ENCODE measurements at regions not wholly inside any gene's neighbourhood (a gene's known extent, or its start where the extent isn't known, plus 50 kb on each side); places are given as distances from the start of the nearest gene placed in this dataset.

DNA sequence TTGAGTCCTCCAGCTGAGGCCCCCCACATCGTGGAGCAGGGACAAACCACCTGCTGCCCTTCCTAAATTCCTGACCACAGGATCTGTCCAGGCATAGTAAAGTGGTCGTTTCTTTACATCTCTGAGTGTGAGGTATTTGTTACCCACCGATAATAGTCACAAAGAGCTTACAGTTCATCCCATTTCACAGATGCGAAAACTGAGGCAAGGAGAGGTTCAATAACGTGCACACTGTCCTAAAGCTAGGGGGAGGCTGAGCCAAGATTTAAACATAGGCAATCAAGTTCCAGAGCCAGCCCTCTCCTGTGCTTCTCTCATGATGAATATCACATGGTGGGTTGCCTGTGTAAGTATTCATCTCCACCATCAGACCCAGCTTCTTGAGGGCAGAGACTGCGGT is 135.4 kb downstream of the CCT6B start:
- DNase-seq (ENCODE audit: low spot score) = no peak

DNA sequence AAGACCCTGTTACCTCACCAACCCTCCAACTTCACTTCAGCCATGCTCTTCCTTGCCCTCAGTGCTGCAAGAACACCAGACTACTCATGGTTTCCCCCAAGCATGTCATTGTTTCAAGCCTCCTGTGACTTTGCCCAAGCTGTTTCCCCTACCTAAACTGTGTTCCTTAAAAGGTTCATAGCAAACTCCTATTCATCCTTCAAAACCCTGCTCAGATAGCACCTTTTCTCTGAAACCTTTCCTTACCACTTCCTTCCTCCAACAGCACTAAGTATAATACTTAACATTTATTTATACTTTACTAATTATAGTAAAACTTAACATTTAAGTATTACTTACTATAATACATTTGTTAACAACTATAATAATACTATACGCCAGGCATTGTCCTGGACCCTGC is 136.2 kb downstream of the CCT6B start:
- DNase-seq (ENCODE audit: low spot score) = no peak

DNA sequence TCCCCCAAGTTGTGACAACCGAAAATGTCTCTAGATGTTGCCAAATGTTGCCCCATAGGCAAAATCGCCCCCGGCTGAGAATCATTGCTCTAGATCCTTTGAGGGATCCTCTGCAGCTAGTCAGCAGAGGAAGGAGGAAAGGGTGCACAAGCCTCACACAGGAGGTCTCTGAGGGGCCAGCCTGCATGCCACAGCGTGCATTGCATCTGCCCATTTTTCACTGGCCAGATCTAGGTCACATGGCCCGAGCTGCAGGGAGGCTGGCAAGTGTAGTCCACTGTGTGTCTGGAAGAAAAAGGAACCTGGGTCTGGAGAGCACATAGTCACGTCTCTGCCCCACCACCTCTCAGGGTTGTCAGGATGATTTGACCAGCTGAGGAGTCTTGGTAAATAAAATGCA is 138.2 kb downstream of the CCT6B start:
- DNase-seq (ENCODE audit: low spot score) = no peak

DNA sequence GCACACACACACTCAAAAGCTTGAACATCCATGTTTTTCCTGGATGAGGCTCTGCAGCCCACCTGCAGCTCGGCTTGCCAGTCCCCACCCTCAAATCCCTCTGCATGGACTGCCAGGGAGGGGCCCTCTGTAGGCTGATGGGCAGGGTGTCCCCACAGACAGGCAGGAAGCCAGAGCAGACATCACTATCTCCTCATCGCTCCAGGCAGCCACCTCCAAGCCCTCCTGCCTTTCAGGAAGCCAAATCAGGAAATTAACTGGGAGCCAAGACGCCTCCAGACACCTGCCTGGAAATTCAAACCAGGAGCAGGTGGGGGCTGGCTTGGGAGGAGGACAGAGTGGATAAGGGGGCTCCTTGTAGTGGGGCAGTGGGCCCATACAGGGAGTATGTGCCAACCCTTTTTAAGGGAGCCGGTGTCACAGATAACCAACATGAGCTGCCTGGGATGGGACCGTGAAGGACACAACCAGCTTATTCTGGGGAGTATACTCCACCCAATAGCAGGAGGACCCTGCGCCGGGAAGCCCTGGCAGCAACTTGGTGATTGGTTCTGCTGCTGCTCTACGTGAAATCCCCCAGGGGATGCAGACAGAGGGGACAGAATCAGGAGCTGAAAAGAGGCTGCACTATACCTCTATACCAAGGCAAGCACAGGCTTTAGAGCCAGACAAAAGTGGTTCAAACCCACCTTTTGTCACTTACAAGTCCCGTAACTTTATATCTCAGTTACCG is 139.1 kb downstream of the CCT6B start:
- no peak for DNase-seq (ENCODE audit: low spot score)

DNA sequence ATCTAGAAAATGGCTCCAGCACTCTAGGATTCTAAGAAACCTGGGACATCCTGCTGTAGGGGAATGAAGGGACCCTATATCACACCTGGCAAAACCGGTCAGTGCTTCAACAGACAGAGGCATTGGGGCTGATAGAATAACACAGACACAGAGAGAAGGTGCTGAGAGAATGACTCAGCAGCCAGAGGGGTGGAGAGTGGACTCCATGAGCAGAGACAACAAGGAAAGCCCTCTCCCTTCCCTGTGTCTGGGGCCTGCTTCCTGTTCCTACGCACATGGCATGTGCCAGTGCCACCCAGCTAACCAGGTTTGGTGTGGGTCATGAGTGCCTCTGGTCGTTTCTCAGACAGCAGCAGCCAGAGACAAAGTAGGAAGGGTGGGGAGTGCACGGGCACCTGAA is 140.3 kb downstream of the CCT6B start:
- no peak for DNase-seq (ENCODE audit: low spot score)

DNA sequence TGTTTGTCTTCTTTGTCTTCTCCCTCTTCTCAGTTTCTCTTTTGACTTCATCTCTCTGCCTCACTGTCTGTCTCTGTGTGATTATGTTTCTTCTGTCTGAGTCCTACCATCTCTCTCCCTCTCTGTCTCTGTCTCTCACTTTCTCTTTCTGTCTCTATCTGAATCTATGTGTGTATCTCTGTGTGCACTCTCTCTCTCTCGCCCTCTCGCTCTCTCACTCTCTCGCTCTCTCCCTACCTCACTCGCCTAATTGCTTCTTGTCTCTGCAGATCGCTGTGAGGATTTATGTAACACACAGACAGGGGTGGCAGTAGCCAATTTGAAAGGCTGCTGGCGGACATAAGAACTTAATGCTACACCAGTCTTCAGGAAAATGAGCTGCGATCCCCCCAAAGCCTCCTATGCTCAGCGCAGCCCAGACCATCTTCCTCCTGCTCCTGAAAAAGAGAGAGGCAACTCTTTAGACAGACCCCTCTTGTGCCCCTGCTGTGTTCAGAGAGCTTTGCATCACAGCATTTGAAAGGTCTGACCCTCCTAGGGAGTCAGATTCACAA is 140.9 kb downstream of the CCT6B start:
- DNase-seq (ENCODE audit: low spot score) = no peak

DNA sequence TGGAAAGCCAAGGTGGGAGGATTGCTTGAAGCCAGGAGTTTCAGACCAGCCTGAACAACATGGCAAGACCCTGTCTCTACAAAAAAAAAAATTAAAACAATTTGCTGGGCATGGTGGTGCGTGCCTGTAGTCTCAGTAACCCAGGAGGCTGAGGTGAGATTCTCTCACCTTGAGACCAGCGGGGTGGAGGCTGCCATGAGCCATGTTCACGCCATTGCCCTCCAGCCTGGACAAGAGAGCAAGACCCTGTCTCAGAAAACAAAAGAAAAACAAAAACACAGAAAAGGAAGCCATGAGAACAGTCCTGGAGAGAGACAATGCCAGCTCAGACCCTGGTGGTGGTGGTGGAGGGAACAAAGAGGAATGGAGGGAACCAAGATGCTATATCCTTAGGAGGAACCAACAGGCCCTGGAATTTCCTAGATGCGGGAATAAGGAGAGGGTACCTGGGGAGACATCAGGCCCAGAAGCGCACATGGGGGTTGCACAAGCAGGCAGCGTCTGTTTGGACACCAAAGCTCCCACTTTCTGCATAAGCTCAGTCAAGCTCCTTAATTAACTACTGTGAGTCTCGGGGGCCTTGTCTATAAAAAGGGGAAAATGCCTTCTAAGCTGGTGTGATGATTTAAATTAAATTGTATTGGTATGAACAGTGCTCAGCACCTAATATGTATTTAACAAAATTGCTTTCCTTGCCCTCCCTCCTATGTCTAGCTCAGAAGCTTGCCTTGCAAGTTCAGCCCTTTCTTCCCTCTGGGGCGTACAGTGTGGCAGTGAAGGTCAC is 143.8 kb downstream of the CCT6B start:
- no peak for DNase-seq (ENCODE audit: low spot score)

DNA sequence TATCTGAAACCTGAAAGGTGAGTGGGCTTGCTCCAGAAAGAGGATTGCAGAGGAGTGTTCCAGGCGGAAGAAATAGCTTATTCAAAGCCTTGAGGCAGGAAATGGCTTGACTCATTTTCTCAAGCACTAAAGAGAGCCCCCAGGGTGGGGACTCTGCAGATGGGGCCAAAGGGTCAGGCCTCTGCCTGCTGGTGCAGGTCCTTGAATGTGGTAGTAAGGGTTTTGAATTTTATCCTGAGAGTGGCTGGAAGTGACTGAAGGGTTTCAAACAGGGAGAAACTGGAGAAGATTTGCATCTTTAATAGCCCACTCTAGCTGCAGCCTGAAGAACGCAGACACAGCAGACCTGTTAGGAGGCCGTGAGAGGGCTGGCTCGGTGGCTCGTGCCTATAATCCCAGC is 144.4 kb downstream of the CCT6B start:
- DNase-seq (ENCODE audit: low spot score) = peak; percentile 72

DNA sequence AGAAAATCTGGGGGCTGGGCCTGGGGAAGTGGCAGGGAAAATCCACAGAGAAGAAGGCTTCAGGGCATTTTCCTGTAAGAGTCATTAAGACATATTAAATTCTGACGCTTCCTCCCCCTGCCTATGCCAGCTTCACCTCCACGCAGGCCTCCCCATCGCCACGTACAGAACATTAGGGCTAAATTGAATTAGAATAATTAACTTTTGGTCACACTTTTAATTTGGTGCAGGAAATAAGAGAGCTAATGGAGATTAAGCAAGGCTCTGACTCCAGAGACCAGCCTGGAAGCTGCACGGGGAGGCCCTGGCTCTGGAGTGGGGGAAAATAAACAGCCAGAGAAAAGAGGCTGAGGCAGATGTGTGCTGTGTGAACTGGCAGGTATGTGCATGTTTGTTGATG is 148.0 kb downstream of the CCT6B start:
- DNase-seq (ENCODE audit: low spot score) = no peak

DNA sequence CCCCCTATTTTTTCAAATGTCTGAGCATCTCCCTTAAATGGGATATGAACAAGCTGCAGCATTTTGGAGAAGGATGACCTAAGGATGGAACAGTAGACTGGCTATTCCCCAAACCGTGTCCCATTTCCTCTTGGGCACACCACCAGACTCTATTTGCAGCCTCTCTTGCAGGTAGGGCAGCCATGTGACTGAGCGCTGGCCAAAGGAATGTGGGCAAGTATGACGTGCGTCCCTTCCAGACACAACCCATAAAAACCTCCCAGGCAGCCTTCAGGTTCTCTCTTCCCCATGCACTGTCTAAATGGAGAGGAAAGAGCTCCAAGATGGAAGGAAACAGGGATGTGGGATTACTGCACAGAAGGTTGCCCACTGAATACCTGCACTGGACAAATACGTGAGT is 149.7 kb downstream of the CCT6B start:
- no peak for DNase-seq (ENCODE audit: low spot score)

DNA sequence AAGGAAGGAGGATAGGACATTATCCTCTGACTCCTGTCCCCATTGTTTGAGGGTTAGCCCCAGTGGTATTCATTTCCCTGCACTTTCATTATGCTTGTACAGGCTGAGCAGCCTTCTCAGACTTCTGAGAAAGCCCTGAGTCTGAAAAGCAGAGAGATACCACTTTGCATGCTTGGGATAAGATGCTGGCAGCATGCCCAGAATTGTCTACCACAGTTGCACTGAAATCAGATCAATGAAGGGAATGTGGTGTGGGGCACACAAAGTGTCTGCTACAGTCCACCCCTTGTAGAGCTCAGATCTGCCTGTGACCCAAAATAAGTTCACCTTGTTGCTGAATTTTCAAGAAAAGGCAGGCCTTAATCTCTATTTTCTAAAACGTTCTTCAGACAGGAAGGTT is 160.6 kb downstream of the CCT6B start:
- no peak for DNase-seq (ENCODE audit: low spot score)

DNA sequence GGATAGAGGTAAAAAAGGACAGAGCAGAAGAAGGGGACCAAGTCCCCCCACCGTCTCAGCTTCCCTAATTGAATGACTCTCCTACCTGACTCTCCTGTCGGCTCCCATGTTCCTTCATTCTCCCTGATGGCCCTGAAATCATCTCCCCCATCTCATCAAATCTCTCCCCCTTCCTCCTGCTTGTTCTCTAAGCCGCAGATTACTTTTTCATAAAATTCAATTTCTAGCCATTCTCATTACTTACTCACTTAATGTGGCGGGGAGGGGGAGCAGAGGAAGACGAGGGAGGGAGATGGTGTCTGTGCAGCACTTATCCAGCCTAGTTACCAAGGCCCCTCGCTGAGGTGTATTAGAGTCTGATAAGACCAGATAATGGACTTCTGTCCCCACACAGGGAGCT is 161.5 kb downstream of the CCT6B start:
- no peak for DNase-seq (ENCODE audit: low spot score)

DNA sequence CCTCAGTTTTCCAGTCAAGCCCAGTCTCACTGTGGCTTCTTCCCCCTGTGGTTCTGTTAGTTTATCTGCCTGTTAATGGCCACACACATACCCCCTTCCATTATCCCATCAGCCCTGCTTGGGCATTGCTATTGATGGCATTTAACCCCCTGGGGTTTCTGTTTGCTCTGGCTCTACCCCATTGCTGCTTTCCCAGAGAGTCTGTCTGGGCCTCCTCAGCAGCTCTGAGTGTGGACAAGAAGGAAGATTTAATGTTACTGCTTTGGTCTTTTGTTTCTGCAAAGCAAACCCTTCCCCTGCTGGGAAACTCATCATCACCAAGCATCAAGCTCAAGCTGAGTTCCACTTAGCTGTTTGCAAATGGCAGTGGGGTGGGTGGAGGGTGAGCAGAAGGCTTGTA is 162.7 kb downstream of the CCT6B start:
- no peak for DNase-seq (ENCODE audit: low spot score)

DNA sequence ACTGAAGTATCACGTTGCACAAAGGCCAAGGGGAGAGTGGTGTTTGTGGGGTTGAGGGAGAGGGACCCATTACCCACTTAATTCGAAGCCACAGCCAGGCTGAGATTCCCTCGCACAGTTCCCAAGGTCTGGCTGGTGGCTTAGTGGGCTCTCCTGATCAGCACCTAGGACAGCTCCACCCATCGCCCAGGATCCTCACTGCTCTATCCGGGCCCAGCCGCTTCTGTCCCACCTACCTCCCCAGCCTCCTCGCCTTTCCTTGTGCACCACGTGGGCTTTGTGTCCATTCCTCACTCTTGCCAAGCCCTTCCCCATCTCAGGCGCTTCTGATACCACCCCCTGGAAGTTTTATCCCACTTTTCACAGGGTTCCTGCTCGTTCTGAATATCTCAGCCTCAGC is 163.5 kb downstream of the CCT6B start:
- peak; percentile 91 for DNase-seq (ENCODE audit: low spot score)

DNA sequence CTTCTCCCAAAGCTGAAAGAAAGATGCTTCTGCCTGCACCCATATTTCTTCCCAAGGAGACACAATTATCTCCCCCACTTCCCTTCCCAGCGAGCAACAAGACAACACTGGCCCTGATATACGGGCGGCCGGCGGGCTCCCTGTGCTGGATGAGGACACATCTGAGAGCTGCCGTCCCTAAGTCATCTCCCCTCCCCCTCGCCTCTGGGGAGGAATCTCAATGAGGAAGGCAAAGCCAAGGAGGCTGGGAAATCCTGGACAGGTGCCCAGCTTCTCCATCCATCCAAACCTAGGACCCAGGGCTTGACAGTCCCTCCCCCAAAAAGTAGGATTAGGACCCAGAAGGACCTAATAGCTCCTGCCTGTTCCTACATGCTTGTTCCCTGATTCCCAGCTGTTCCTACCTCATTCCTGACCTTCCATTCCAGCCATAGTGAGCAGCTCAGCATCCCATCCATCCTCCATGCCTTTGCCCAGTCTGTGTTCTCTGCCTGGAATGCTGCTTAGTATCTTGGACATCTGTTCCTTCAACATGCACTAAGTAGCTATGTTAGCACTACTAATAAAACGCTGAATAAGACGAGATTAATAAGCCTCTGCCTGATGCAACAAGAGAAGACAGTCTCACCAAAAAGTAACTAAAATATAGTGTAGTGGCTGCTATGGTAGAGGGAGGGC is 167.9 kb downstream of the CCT6B start:
- no peak for DNase-seq (ENCODE audit: low spot score)

DNA sequence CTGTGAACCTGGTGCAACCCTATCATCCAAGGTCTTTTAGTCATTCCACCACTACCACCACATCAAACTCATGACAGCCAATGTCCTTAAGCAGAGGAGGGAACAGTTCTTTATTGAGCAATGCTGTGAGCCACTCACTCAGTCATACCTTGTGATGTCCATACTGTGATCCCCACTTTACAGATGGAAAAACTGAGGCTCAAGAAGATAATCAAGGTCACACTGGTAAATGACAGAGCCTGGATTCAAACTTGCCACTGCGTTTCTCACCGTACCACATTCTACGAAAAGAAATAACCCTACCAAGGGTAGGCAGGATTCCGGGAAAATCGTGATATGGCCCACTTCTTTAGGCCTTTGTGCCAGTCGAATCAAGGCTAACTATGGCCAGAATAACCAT is 172.6 kb downstream of the CCT6B start:
- DNase-seq (ENCODE audit: low spot score) = no peak

DNA sequence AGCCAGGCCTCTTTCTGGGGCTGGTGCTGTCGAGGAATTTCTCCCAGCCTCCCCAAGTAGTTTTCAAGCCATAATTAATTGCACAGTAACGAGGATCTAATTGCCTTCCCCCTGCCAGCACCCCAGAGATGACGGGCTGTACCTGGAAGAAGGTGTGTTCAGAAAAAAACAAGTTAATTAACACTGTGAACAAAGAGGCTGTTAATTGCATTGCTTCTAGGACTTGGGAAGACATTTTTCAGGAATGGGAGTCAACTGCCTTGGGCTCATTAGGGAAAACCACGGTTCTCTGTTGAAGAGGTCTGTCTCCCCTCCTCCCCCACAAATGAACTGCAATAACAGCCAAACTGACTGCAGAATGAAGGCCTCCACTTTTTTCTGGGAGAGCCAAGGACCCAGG is 176.7 kb downstream of the CCT6B start:
- DNase-seq (ENCODE audit: low spot score) = no peak

DNA sequence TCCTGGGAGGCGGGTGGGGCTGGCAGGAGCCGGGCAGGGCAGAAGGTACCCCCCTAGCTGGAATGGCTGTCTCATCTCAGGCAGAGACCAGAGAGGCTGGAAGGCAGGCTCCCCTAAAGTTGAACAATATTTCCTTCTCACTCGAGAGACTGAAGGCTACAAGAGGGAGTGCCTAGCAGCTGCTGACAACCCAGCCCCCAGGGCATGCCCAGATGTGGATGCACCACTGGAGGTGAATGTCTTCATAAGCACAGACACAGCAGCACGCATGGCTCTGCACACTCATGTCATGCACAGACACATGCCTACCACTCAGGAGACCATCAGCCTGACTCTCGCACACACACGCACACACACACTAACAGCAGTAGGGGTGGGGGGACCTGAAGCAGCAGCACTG is 179.0 kb downstream of the CCT6B start:
- no peak for DNase-seq (ENCODE audit: low spot score)

DNA sequence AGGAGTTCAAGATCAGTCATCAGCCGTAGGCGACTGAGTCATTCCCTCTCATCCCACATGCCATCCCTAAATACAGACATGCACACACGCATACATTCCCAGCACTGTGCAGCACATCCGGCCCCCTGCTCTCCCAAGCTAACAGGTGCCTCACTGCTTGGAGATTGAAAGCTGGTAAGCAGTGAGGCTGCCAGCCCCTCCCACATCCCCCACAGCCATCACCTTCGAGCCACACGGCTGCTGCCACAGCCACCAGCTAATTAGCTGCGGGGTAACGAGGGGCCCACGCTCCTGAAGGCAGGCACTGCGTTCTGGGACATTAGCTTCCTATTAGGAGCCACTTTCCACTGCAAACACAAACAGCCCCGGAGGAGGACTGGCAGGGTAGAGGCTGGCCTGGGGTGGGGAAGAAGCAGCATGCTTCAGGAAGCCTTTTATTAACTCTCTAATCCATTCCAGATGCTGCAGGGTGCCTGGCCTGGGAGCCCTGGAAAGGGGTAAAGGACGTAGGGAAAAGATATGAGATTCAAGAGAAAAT is 179.6 kb downstream of the CCT6B start:
- peak; percentile 65 for DNase-seq (ENCODE audit: low spot score)

DNA sequence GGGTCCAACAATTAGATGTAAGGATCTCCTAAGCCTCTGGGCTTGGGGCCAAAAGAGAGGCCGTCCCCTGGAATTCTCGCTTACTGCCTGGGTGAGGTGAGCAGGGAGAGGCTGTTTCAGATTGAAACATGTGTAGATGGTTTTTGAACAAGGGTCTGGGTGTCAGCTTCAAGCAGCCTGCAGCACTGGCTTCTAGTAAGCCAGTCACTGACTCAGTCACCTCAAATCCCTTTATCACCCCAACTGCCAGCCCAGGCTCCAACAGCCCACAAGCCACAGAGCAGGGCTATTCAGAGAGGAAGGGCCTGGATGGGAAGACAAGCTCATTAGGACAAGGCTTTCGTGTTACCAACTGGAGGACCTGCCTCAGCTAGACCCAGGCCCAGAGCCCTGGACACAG is 180.2 kb downstream of the CCT6B start:
- DNase-seq (ENCODE audit: low spot score) = no peak

DNA sequence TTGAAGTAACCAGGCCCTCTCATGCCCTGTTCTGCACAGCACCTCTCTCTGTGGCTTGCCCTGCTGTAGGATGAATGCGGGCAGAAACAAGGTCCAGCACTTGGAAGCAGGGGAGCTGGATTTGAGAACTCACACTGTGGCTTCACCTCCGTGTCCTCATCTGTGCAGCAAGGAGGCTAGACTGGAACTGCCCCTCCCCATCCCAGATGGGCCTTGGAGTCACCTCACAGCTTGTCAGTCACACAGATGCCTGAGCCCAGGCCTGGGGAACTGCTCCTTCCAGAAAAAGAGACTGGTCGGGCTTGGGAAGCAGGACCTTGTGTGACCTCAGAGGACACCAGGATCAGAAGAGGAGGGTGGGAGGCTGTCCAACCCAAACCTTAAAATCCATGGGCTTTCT is 180.8 kb downstream of the CCT6B start:
- DNase-seq (ENCODE audit: low spot score) = no peak

All from ecto neural progenitor cell (in vitro differentiated cells).